ENCODE measurements at regions not wholly inside any gene's neighbourhood (a gene's known extent, or its start where the extent isn't known, plus 50 kb on each side); places are given as distances from the start of the nearest gene placed in this dataset.

DNA sequence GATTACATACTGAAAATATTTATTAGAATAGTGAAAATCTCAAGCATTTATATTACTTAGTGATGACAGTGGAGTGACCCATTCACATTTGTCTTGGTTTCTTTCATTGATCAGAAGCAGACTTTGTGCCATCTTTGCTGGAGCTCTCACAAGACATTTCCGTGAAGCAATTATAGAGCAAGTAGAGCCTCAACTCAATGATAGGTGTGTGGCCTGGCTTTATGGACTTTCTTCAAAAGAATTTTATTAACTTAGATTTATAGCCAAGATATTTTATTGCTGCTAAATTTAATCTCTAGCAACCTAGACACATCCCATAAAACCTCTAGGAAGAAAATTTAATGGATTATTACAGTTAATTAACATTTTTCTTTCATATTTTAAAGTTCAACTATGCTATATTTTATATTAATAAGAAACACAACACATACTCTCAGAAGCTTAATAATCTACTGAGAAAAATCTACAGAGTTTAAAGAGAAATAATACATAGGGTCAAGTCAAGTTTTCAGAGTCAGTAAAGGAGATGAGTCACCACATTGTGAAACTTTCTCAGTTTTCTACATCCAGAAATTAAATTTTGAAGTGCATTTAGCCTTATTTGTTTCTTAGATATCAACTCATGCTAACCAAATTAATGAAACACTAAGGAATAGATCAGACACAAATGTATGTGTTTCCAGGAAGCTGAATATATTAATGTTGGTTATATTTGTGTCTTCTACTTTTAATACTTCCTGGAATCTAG lies 160.5 kb downstream of the LACC1 start:
- no peak for DNase-seq (ENCODE audit: low spot score)
- in situ Hi-C loops (cut with MboI; ENCODE audit: low pct_unique_long_range_greater_than_20kb, low sequenced_read_pairs, unreplicated experiment) = no loop called here
- TF ChIP-seq, protein P1, sequence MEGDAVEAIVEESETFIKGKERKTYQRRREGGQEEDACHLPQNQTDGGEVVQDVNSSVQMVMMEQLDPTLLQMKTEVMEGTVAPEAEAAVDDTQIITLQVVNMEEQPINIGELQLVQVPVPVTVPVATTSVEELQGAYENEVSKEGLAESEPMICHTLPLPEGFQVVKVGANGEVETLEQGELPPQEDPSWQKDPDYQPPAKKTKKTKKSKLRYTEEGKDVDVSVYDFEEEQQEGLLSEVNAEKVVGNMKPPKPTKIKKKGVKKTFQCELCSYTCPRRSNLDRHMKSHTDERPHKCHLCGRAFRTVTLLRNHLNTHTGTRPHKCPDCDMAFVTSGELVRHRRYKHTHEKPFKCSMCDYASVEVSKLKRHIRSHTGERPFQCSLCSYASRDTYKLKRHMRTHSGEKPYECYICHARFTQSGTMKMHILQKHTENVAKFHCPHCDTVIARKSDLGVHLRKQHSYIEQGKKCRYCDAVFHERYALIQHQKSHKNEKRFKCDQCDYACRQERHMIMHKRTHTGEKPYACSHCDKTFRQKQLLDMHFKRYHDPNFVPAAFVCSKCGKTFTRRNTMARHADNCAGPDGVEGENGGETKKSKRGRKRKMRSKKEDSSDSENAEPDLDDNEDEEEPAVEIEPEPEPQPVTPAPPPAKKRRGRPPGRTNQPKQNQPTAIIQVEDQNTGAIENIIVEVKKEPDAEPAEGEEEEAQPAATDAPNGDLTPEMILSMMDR (IDR thresholded peaks at IDR 0.05; ENCODE audit: extremely low read depth, insufficient read depth, missing control alignments) = no peak

DNA sequence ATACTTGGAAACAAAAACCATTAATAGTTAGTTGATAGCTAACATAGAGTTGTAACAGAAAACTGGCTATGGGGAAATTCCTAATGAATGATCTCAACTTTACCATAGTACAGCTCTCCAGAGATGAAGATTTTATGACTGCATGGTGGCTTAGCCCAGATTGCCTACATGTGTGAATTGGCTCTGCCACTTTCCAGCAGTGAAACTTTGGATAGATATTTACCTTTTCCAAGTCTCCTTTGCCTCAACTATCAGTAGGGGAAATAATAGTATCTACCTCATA lies 161.1 kb downstream of the LACC1 start:
- TF ChIP-seq, protein P1 (IDR thresholded peaks at IDR 0.05; ENCODE audit: extremely low read depth, insufficient read depth, missing control alignments) = no peak
- DNase-seq (ENCODE audit: low spot score) = no peak
- in situ Hi-C loops (cut with MboI; ENCODE audit: low pct_unique_long_range_greater_than_20kb, low sequenced_read_pairs, unreplicated experiment) = no loop called here

DNA sequence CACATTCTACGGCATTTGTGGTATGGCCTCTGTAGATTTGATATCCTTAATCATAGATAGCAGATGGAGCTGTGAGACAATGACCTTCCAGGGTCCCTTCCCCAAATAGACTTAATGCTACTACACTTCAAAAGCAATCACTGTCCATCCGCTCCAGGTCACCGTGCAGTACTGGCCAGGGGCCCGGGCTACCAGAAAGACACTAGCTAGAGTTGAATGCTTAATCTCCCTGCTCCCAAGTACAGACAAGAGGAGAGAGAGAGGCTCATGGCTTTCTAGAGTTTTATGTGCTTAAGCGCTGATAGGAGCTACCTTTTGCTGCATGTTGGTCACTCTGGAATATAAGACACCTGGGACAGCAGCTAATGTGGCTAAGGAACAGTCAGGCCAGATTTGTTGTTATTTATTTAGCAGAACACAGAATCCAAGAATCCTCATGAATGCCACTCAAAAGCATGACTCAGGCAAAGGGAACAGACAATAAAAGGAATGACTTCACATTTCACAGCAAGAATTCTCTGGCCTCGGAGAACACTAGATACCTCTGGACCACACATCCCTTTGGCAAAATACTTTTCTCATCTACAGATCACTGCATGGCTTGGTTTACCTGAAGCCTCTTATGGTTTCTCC lies 165.0 kb downstream of the LACC1 start:
- DNase-seq (ENCODE audit: low spot score) = no peak
- in situ Hi-C loops (cut with MboI; ENCODE audit: low pct_unique_long_range_greater_than_20kb, low sequenced_read_pairs, unreplicated experiment) = no loop called here
- TF ChIP-seq, protein P1 (IDR thresholded peaks at IDR 0.05; ENCODE audit: extremely low read depth, insufficient read depth, missing control alignments) = no peak

DNA sequence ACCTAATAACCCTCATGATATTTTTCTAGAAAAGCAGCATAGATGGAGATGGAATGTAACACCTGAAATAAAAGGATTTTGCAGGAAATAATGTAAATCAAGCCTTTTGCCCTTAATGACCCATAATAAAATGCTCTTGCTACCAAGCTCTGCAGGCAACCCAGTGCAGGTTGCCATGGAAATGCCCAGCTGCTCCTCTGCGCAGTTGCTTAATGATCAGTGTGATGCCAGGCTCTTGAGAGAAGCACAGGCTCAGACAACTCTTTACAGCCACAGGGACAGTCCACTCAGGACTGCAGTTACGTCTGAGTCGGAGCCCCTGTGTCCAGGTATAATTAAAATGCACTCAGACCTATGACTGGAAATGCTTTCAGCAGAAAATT lies 165.5 kb downstream of the LACC1 start:
- DNase-seq (ENCODE audit: low spot score) = no peak
- in situ Hi-C loops (cut with MboI; ENCODE audit: low pct_unique_long_range_greater_than_20kb, low sequenced_read_pairs, unreplicated experiment) = no loop called here

DNA sequence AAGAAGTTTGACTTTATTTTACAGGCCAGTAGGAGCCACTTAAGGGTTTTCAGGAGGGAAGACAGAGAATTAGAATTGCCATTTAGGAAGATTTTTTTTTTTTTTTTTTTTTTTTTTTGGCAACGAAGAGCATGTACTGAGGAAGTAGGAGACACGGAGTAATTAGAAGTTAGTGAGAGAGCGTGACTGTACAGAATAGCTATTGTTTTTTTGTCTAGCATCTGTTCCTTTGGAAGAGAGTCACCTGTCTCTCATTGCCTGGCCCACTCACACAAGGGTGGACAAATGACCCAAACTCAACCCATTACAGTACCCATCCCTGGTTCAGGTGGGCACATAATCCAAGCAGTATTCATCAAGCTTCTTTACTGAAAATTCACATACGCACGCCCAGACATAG lies 166.7 kb downstream of the LACC1 start:
- in situ Hi-C loops (cut with MboI; ENCODE audit: low pct_unique_long_range_greater_than_20kb, low sequenced_read_pairs, unreplicated experiment) = no loop called here
- no peak for DNase-seq (ENCODE audit: low spot score)
- TF ChIP-seq, protein P1 (IDR thresholded peaks at IDR 0.05; ENCODE audit: extremely low read depth, insufficient read depth, missing control alignments) = no peak

More for the DNA sequence above, 165.5 kb downstream of the LACC1 start:
- TF ChIP-seq, protein P1 (IDR thresholded peaks at IDR 0.05; ENCODE audit: extremely low read depth, insufficient read depth, missing control alignments) = no peak

DNA sequence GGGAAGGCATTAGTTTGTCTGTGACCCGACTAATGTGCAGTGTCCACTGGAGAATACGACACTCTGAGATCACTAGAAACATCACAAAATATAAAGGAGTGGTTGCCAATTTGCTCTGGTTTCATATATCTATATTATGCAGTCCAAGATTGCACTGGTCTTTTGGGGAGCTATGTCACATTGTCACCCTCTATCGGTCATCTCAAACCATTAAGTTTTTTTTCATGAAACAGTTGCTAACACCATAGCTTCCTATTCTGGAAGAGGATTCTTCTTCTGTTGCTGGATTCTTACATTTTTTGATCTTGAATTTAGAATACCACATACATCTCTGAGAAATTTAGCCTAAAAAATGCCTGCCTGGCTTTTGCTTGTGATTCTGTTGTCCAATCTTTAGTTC lies 168.6 kb downstream of the LACC1 start:
- no peak for DNase-seq (ENCODE audit: low spot score)
- in situ Hi-C loops (cut with MboI; ENCODE audit: low pct_unique_long_range_greater_than_20kb, low sequenced_read_pairs, unreplicated experiment) = no loop called here
- TF ChIP-seq, protein P1 (IDR thresholded peaks at IDR 0.05; ENCODE audit: extremely low read depth, insufficient read depth, missing control alignments) = no peak
